Activated CD4-positive, alpha-beta T cell treated with anti-CD3 and anti-CD28 coated beads for 36 hours (primary cell): ENCODE measurements at regions not wholly inside any gene's neighbourhood (a gene's known extent, or its start where the extent isn't known, plus 50 kb on each side); places are given as distances from the start of the nearest gene placed in this dataset.
"Not testable (repeated sequence)": the region's sequence is repeated elsewhere in the genome, so short reads cannot be mapped to it uniquely, and the experiment has no call there.

Source experiments
- ATAC-seq: fragments of 200-7000 bp; cut with Tn5 transposase; one replicate; pipeline ENCODE4 v1.10.0; 2021; ENCODE audit warnings: mild to moderate bottlenecking, moderate library complexity
- CTCF ChIA-PET: fragments of 350-600 bp; sonication (Branson Sonifier 250); formaldehyde crosslinking; loops from one replicate; lab custom pipeline; 2021; ENCODE audit warnings: antibody characterized with exemption; lab: Charles Lee
- POLR2A ChIA-PET: fragments of 350-600 bp; sonication (Branson Sonifier 250); formaldehyde crosslinking; loops from one replicate; lab custom pipeline; 2021; ENCODE audit warnings: antibody characterized with exemption, inconsistent platforms; lab: Charles Lee
- DNase-seq: peaks from one replicate; pipeline ENCODE4 v3.0.0-alpha.2; 2020
- H3K27ac Mint-ChIP-seq: one replicate; pipeline ENCODE4 v1.8.0; 2021; ENCODE audit warnings: mixed read lengths
- H3K27me3 Mint-ChIP-seq: one replicate; pipeline ENCODE4 v1.8.0; 2021; ENCODE audit warnings: mixed read lengths
- H3K36me3 Mint-ChIP-seq: one replicate; pipeline ENCODE4 v1.8.0; 2021; ENCODE audit warnings: low read depth, mixed read lengths
- H3K4me1 Mint-ChIP-seq: one replicate; pipeline ENCODE4 v1.8.0; 2021; ENCODE audit warnings: mixed read lengths
- H3K4me3 Mint-ChIP-seq: one replicate; pipeline ENCODE4 v1.8.0; 2021; ENCODE audit warnings: mild to moderate bottlenecking, moderate library complexity, mixed read lengths
- H3K9me3 Mint-ChIP-seq: one replicate; pipeline ENCODE4 v1.8.0; 2021; ENCODE audit warnings: low read depth, mixed read lengths
- intact Hi-C, 2 experiments: fragments of 100-400 bp; cut with DNase I in 1 of 2; cut with micrococcal nuclease in 1 of 2; formaldehyde crosslinking; loops; one replicate each; pipeline versions ENCODE4 v1.14.2 to v1.15.1; 2022 to 2024; cut with DNase I, micrococcal nuclease

DNA sequence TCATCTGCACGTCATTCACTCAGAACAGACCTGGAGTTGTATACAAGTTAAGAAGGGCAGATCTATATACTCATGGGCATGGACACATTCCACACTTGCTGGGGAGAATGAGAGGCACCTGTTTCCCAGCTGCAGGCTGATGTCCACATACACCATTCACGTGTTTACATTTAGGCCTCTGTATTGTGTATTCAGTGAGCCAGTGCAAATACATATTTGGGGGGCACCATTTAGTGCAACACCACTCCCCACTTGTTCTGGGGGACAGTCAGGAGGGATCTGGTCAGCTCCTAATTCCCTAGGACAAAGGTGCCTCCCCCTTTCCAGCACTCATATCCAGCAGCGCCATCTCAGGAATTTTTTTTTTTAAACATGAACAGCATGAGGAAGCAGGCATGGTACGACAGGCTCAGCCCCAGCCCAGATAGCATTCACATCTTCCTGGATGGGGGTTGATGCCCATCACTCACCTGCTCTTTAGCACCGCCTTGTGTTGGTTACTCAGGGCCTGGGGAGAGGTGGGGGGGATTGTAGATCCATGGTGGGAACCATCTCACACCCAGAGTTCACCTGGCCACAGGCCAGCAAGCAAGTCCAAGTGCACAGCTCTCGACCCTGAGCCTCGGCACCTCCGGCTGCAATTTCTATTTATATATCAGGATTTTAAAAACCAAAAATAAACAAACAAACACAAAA, 56.9 kb upstream of the ZNF254 start:
- ChIA-PET CTCF (interaction anchor here (0.5 kb wide), 1 partner anchor 590 kb away, joined by 3 read pairs; no protein-coding TSS in a partner anchor), POLR2A (interaction anchor here (1.7 kb wide), 1 partner anchor 116 kb away, joined by 5 read pairs; the partner anchor contains the start of gene ZNF726)
- DNase-seq (no peak), ATAC-seq (no peak)
- H3K27me3 Mint-ChIP-seq: no peaks in the 10 kb centered on the region
- no peak overlapping the region for H3K4me3 Mint-ChIP-seq
- H3K36me3 Mint-ChIP-seq: peaks cover 2% of the 10 kb centered on the region
- H3K9me3 Mint-ChIP-seq: no peaks in the 10 kb centered on the region
- no peak overlapping the region for H3K27ac Mint-ChIP-seq
- peaks cover 20% of the 10 kb centered on the region for H3K4me1 Mint-ChIP-seq
- intact Hi-C loops: loop anchor here in 1 of 2 experiments (5.0 kb wide), 1 partner anchor 273 kb away; the partner anchor contains the start of gene ZNF681

DNA sequence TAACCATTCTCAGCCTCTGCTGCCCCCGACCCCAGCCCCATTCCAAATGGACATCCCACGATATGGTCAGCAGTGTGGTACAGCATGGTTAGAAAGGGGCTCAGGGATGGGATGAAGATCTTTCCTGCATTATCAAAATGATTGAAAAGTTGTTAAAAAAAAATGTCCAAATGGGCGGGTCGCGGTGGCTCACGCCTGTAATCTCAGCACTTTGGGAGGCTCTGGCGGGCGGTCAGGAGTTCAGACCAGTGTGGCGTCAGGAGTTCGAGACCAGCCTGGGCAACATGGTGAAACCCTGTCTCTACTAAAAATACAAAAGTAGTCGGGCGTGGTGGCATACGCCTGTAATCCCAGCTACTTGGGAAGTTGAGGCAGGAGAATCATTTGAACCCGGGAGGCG, 54.3 kb upstream of the ZNF254 start:
- intact Hi-C loops: loop anchor here (1.0 to 5.0 kb wide), 9 partner anchors 20 to 758 kb away; partner anchors contain the start of genes ZNF254 (in 2 of the 2), ZNF681 (in 2 of the 2), ZNF726 (in 2 of the 2) and ZNF91 (in 1 of the 2)
- POLR2A ChIA-PET: interaction anchor here (0.6 to 1.3 kb wide), 2 partner anchors 56 to 170 kb away, joined by 3 read pairs; no protein-coding TSS in a partner anchor
- H3K27me3 Mint-ChIP-seq: no peaks in the 10 kb centered on the region
- CTCF ChIA-PET: interaction anchor here (1.4 kb wide), 1 partner anchor 15 kb away, joined by 4 read pairs; no protein-coding TSS in a partner anchor
- peak overlapping the region; percentile 78 for H3K27ac Mint-ChIP-seq
- no peak for DNase-seq
- peak overlapping the region; percentile 99 for H3K4me3 Mint-ChIP-seq
- H3K9me3 Mint-ChIP-seq: no peaks in the 10 kb centered on the region
- peaks cover 11% of the 10 kb centered on the region for H3K36me3 Mint-ChIP-seq
- ATAC-seq: no peak
- H3K4me1 Mint-ChIP-seq: peaks cover 36% of the 10 kb centered on the region

DNA sequence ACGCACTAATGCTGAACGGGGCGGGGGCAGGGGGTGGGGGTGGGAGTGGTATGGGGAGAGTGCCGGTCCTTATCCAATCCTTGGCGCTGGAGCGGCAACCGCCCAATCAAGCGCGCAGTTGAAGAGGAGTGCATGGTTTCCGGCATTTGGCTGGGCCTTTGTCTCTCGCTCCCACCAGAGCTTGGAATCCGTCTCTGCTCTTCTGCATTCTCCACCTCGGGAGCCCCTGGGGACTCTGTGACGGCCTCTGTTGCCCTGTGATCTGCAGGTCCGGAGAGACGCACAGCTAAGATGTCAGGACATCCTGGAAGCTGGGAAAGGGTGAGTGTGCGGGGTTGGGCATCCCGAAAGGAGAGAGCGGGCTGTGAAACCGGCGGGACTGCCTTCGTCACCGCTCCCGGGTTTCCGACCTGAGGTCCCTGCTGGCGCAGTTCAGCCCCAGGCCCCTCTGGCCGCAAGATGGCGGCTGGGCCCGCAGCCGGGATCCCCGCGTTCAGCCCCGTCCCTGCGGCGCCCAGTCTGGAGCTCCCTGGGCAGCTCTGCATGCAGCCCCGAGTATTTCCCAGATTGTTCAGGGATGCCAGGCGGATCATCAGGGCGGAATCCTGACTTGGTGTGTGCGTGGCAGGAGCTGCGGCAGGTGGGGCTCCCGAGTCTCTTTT, 53.6 kb upstream of the ZNF254 start:
- no peaks in the 10 kb centered on the region for H3K9me3 Mint-ChIP-seq
- CTCF ChIA-PET: interaction anchor here (0.6 to 1.4 kb wide), 7 partner anchors 10 to 275 kb away, joined by 3 to 4 read pairs (median 3); partner anchors contain the start of gene ZNF681
- peak; percentile 99 for ATAC-seq
- H3K27ac Mint-ChIP-seq: peak overlapping the region; percentile 98
- intact Hi-C loops: loop anchor here (1.0 to 5.0 kb wide), 9 partner anchors 19 to 759 kb away; partner anchors contain the start of genes ZNF254 (in 2 of the 2), ZNF681 (in 2 of the 2), ZNF726 (in 2 of the 2) and ZNF91 (in 1 of the 2)
- H3K27me3 Mint-ChIP-seq: no peaks in the 10 kb centered on the region
- H3K4me3 Mint-ChIP-seq: peak overlapping the region; percentile 99
- POLR2A ChIA-PET: interaction anchor here (0.6 to 1.3 kb wide), 8 partner anchors 52 to 916 kb away, joined by 3 to 7 read pairs (median 3); partner anchors contain the start of genes ZNF675, ZNF726, ZNF730 and ZNF91
- peak; percentile 90 for DNase-seq
- H3K4me1 Mint-ChIP-seq: peaks cover 36% of the 10 kb centered on the region
- peaks cover 11% of the 10 kb centered on the region for H3K36me3 Mint-ChIP-seq

DNA sequence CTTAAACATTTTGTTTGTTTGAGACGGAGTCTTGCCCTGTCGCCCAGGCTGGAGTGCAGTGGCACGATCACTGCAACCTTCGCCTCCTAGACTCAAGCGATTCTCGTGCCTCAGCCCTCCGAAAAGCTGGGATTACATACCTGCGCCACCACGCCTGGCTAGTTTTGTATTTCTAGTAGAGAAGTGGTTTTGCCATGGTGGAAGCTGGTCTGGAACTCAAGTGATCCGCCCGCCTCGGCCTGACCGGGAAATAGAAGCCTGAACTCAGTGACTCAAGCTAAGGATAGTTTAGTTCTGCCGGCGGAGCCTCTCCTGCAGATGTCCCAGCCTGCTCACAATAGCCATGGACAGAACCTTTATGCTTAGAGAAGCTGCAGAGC, 53.0 kb upstream of the ZNF254 start:
- H3K4me3 Mint-ChIP-seq: peak overlapping the region; percentile 99
- peak; percentile 20 for ATAC-seq
- H3K27ac Mint-ChIP-seq: peak overlapping the region; percentile 98
- H3K4me1 Mint-ChIP-seq: peaks cover 39% of the 10 kb centered on the region
- DNase-seq: peak; percentile 56
- ChIA-PET CTCF (interaction anchor here (0.7 to 1.4 kb wide), 7 partner anchors 11 to 275 kb away, joined by 3 to 5 read pairs (median 3); partner anchors contain the start of gene ZNF681), POLR2A (interaction anchor here (0.6 to 1.3 kb wide), 7 partner anchors 51 to 639 kb away, joined by 3 to 7 read pairs (median 3); partner anchors contain the start of genes ZNF675, ZNF726 and ZNF91)
- no peaks in the 10 kb centered on the region for H3K27me3 Mint-ChIP-seq
- intact Hi-C loops: loop anchor here (1.0 to 5.0 kb wide), 9 partner anchors 19 to 760 kb away; partner anchors contain the start of genes ZNF254 (in 2 of the 2), ZNF681 (in 2 of the 2), ZNF726 (in 2 of the 2) and ZNF91 (in 1 of the 2)
- H3K36me3 Mint-ChIP-seq: peaks cover 14% of the 10 kb centered on the region
- no peaks in the 10 kb centered on the region for H3K9me3 Mint-ChIP-seq

DNA sequence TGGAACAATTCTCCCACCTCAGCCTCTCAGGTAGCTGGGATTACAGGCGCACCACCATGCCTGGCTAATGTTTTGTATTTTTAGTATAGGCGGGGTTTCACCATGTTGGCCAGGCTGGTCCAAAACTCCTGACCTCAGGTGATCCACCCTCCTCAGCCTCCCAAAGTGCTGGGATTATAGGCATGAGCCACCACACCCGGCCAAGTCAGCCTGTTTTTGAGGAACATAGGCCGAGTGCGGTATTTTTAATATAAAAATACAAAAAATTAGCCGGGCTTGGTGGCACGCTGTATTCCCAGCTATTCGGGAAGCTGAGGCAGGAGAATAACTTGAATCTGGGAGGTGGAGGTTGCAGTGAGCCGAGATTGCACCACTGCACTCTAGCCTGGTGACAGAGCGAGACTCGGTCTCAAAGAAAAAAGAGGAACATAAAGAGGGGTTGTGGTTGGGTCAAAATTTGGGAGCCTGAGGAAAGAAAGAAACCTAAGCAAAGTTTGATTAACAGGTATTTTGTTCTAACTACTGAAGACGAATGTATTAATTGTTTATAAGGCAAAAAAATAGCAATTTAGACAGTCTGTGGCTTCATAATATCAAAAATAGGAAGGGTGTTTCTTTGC, 51.6 kb upstream of the ZNF254 start:
- CTCF ChIA-PET, intact Hi-C loops, H3K27ac Mint-ChIP-seq, H3K27me3 Mint-ChIP-seq, ATAC-seq, POLR2A ChIA-PET, H3K9me3 Mint-ChIP-seq, DNase-seq: not testable (repeated sequence)
- Mint-ChIP-seq H3K4me1 (peaks cover 45% of the 10 kb centered on the region), H3K4me3 (peak overlapping the region; percentile 28), H3K36me3 (peaks cover 19% of the 10 kb centered on the region)
